ENCODE measurements at regions not wholly inside any gene's neighbourhood (a gene's known extent, or its start where the extent isn't known, plus 50 kb on each side); places are given as distances from the start of the nearest gene placed in this dataset.
A peak's percentile ranks its signal among the peaks of the same experiment; 100 is the strongest.

DNA sequence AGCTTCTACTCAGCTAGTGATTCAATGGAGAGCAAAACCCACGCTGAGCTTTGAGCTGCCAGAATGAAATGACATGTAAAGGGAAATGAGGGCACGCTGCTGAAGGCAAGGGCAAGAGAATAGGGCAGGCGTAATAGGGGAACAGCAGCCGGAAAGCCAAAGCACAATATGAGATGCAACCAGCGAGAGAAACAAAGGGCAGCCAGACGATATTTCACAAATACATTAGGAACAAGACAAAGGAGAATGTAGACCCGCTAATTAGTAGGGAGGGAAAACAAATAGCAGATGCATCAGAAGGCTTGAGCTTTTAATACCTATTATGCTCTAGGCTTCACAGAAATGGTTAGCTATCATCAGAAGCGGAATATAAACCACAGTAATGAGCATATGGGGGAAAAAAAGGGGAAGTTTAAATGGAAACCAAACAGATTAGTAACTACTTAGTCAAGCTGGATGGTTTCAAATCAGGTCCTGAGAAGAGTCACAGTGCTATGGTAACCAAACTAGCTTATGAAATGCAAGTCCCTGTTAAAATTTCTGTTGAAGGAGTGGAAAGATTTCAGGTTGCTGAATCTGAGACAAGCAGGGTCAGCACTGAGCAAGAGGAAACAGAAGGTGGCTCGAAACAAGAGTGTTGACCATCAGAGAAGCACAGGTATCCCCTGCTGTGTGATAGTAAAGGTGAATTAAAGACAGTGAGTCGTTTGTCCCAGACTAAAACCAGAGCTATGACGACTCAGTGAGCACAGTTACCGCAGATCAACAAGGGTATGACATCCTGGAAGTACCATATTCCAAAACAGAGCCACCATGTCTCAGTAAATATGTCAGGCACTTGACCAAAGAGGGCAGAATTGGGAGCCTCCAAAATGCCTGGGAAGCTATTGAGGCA lies 496.9 kb upstream of the CELF2 start:
- DNase-seq: peak; percentile 3 to 8

DNA sequence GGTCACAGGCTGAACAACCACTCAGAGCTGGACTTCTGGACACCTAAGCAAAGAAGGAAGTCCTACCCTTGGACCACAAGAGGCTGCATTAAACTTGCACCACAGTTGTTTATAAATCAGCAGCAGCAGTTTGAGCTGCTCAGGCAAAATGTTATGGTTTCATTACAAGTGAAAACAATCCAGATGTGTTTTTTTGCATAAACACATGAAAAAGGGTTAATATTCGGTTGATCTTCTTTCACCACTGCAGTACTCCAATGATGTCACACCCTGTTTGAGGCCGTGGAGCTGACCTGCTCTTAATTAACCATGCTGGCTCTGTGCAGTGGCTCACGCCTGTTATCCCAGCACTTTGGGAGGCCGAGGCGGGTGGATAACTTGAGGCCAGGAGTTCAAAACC lies 490.8 kb upstream of the CELF2 start:
- no peak for DNase-seq

DNA sequence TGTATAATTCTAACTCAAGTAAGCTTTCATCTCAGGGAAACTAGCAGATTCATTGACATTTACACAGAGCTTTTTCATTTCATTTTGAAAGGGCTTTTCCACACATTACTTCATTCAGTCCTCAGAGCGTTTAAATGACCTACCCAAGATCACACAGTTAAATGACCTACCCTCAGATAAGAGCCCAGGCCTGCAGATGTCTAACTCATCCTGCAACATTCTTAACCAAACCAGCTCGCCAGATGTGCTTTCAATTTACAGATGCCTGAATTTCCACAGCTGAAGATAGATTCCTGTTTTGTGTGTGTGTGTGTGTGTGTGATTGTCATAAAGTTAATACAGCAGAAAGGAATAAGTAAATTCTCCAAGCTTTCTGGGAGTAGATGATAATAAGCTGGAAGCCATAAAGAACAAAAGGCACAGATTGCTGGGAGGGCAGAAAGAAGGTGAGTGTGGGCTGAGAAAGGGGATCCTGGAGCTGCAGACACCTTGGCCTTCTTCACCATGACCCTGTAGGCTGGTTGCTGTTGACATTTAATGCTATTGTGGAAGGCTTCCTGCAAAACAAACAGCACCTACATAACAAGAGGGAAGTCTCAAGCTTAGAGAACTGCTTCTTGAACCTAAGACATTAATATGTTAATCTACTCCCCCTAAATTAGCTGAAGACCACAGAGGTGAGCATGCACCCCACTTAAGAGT lies 489.7 kb upstream of the CELF2 start:
- no peak for DNase-seq

DNA sequence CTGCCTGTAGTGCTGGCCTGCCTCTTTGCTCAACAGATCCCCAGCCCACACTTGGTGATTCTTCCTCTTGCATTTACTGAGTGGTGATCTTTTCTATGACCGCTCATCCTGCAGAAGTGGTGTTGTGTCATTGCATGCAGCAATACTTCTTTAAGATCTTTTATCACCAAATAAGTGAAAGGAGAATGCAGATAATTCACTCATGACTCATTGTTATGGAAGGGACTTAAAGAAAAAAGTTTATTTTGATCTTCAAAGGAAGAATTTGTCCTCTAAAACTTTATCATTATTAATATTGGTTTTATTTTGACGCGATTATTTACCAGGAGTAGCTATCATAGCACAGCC lies 489.1 kb upstream of the CELF2 start:
- no peak for DNase-seq

GRCh38 chr10:10530313-10530712 lies 487.4 kb upstream of the CELF2 start:
- DNase-seq: no peak

- no peak for DNase-seq
These were observed 485.4 kb upstream of the CELF2 start for GRCh38 chr10:10532236-10532635.

DNA sequence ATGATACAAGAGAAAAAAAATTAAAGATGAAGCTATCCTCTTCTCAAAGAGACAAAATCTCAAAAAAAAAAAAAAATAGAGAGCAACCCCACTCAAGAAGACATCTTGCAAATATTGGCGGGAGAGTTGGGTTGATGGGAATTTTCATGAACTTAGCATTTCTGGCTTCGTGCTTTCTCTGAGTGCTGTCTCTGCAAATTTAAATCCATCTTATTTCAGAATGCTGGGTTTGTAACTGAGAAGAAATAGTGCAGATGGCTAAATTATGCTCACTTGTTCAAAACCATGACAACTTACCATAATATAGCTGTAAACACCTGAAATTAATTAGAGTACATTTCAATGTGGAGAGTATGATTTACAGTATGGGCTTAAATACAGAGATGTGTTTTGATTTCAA lies 484.8 kb upstream of the CELF2 start:
- no peak for DNase-seq

DNA sequence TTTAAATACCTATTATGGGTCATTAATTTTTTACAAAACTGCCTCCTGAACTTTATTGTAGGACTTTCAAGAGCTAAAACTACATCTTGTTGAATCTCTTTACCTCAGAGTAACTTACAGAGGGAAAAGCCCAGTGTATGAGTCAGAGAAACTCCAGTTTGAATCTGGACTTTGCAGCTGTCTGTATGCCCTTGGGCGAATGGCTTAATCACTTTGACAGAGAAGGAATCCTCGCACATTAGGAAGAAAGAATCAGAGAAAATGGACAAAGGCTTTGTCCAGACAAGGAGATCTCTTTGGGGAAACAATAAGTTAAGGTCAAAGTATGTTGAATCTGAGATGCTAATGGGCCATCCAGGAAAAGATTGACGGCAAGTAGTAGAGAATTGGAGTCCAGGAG lies 484.2 kb upstream of the CELF2 start:
- no peak for DNase-seq

DNA sequence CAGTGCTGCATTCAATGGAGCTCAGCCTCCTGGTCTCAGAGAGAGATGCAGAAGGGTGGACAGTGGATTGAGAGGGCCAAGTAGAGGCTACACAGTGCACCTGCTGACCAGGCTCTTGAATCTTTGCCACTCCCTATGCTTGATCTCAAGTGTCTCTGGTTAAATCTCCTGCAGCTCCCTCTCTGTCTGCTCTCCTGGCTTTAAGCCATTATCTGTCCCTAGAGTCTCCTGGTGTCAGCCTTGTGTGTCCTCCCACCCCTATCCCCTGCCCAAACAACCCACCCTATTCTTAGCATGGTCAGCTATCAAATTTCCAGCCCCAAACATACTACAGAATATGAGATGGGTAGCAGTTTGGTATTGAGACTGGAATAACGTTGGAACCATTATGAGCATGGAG lies 479.3 kb upstream of the CELF2 start:
- DNase-seq: no peak

GRCh38 chr10:10540398-10540797 lies 477.3 kb upstream of the CELF2 start:
- DNase-seq: no peak

GRCh38 chr10:10542477-10542876 lies 475.2 kb upstream of the CELF2 start:
- DNase-seq: no peak

- DNase-seq: no peak
These were observed 472.8 kb upstream of the CELF2 start for GRCh38 chr10:10544890-10545289.

DNA sequence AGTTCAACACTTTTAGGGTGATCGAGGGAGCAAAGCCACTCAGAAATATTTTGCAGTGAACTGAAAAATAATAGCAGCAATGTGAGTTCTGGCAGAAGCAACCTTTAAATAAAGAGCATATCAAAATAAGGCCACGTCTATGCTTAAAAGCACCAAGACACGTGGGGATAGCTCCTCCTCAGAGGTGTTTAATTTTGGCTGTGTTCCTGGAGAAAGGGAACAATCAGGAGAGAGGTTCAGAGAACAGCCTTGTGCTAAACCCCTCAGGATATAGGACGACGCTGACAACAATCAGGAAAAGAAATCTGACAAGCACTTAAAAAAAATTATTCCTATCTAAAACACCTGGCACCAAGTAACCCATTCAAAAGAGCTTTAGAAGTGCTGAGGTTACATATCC lies 471.9 kb upstream of the CELF2 start:
- DNase-seq: no peak

GRCh38 chr10:10551596-10552301 lies 465.9 kb upstream of the CELF2 start:
- DNase-seq: no peak

DNA sequence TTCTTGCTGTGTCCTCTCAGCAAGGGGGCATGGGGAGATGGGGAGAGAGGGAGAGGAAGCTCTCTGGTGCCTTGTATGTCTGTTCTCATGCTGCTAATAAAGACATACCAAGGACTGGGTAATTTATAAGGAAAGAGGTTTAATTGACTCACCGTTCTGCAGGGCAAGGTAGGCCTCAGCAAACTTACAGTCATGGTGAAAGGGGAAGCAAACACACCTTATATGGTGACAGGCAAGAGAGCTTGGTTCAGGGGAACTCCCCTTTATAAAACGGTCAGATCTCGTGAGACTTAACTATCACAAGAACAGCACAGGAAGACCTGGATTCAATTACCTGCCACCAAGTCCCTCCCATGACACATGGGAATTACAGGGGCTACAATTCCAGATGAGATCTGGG lies 464.7 kb upstream of the CELF2 start:
- DNase-seq: no peak

DNA sequence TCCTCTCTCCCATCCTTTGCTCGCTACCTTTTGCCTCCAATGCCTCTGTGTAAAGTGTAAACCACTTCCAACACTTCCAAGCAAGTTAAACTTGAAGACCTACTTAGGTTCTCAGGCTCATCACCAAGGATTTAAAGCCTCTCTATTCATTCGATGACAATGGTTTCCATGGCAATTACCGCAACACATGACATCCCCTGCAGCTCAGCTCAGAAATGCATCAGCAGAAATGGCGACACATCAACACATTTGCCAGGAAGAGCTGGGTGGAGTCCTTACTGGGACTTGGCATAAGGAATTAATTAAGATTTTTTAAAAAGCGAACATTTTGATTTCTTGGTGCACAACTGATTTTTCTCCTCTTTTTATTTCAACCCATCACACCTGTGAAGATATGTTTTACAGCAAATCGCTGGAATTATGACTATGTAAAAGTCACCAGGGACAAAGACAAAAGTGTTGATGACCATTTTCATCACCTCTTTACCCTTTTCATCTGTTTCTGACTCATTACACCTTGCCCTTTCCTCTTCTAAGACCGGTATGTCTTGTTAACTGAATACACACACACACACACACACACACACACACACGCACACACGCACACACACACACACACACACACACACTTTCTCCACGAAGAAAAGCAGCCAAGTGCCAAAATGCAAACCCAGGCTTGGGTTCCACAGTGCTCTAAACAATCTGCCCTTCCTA lies 453.4 kb upstream of the CELF2 start:
- DNase-seq: no peak

DNA sequence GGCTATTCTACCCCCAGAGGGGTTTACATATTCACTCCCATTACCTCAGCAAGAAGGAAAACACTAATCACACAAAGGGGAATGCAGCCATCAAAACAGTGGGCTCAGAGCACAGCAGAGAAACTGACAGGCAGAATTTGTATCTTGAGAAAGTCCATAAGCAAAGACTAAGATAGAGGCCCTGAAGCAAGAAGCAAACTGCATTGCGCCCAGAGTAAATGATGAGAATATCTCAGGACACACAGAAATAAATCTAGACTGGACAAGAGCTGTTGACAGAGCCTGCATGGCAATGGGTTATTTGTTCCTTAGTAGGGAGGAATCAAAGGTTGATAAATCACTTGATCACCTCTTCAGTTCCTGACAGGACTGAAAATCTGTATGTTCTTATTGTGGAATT lies 440.7 kb upstream of the CELF2 start:
- no peak for DNase-seq

DNA sequence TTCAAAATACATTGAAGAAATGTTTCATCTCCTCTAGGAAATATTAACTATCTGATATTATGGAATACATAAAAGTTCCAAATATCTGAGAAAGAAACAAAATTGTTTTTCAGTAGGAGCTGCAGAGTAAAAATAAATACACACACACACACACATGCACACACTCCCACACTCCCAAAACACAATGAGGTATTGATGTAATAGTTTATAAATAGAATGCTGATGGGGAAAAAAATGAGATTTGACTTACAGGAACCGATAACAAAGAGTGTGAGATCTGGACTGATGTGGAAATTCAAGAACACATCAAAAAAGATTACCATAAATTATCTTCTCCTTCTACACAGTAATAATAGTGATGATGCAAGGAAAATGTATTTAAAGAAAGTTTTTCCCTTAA lies 438.0 kb upstream of the CELF2 start:
- DNase-seq: no peak

DNA sequence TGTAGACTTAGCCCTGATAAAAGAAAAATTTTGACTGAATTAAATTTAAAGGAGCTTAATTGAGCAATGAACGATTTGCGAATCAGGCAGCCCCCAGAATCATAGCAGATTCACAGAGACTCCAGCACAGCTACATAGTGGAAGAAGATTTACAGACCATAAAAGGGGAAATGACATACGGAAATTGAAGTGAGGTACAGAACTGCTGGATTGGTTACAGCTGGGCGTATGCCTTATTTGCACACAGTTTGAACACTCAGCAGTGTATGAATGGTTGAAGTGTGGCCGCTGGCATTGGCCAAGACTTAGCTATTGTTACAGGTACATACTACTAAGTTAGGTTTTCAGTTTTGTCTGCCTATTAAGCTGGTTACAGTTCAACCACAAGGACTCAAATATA lies 433.5 kb upstream of the CELF2 start:
- no peak for DNase-seq

GRCh38 chr10:10587744-10588393 lies 429.8 kb upstream of the CELF2 start:
- DNase-seq: no peak

DNA sequence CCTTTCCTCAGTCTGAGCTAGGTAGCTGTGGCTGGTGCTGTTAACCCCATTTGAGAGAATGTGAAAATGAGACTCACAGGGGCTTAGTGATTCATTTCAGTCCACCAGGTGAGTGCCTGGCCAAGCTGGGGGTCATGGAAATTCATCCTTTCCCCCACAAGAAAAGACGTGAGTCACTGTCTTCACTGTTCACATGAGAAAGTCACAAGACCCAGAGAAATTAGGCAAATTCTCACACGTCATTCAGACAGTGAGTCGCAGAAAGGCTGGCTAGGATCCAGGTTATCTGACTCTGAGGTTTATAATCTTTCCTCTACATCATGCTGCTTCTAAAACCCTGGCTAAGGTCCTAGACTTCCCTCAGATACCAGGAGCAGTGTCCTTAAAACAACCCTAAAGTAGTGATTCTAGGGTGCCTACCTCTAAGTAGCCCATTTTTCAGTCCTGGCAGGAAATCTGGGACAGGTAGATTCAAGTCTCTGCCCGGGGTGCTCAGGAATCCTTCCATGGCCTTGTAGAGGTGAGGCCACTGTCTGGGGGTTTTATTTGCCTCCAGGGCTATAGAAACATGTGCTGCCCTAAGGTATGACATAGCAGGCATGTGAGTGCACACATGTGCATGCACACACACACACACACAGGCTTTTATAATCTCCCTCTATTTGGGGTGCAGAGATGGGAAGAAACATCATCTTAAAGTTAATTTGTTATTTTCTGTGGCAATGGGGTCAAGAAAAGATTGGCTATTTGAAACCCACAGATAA lies 427.9 kb upstream of the CELF2 start:
- peak in 1 of 2 experiments; percentile 21 for DNase-seq
